Neural crest cell (in vitro differentiated cells): ENCODE measurements at regions not wholly inside any gene's neighbourhood (a gene's known extent, or its start where the extent isn't known, plus 50 kb on each side); places are given as distances from the start of the nearest gene placed in this dataset.

Experiments
- DNase-seq: peaks from one replicate; pipeline ENCODE4 v3.0.0; 2021; ENCODE audit warnings: low read depth, mixed read lengths, low spot score
- H3K27ac Mint-ChIP-seq: one replicate; pipeline ENCODE4 v1.8.0; 2021; ENCODE audit warnings: mild to moderate bottlenecking, mixed read lengths; ENCODE audit not compliant: unreplicated experiment
- H3K27me3 Mint-ChIP-seq: 2 replicates; pipeline ENCODE4 v1.8.0; 2021; ENCODE audit warnings: low read depth, mild to moderate bottlenecking, mixed read lengths
- H3K36me3 Mint-ChIP-seq: 2 replicates; pipeline ENCODE4 v1.8.0; 2021; ENCODE audit warnings: low read depth, mild to moderate bottlenecking, mixed read lengths
- H3K4me1 Mint-ChIP-seq: 2 replicates; pipeline ENCODE4 v1.8.0; 2021; ENCODE audit warnings: mixed read lengths
- H3K4me3 Mint-ChIP-seq: one replicate; pipeline ENCODE4 v1.8.0; 2021; ENCODE audit warnings: mild to moderate bottlenecking, mixed read lengths
- H3K9me3 Mint-ChIP-seq: 2 replicates; pipeline ENCODE4 v1.8.0; 2021; ENCODE audit warnings: mixed read lengths
- CTCF ChIP-seq: fragments of 200-600 bp; sonication (generic); conservative IDR thresholded peaks from 2 replicates; pipeline ENCODE4 v1.5.0; 2021; ENCODE audit warnings: antibody characterized with exemption, mild to moderate bottlenecking

GRCh38 chr3:104856741-104857140 is 510.0 kb upstream of the ALCAM start:
- H3K9me3 Mint-ChIP-seq = peaks cover 2% of the 10 kb centered on the region
- H3K4me3 Mint-ChIP-seq = no peak overlapping the region
- no peaks in the 10 kb centered on the region for H3K36me3 Mint-ChIP-seq
- H3K4me1 Mint-ChIP-seq = no peaks in the 10 kb centered on the region
- DNase-seq = no peak
- TF ChIP-seq CTCF = no peak
- H3K27ac Mint-ChIP-seq = no peak overlapping the region
- H3K27me3 Mint-ChIP-seq = no peaks in the 10 kb centered on the region

GRCh38 chr3:104868291-104868690 is 498.4 kb upstream of the ALCAM start:
- TF ChIP-seq CTCF = no peak
- H3K36me3 Mint-ChIP-seq = no peaks in the 10 kb centered on the region
- no peaks in the 10 kb centered on the region for H3K27me3 Mint-ChIP-seq
- no peaks in the 10 kb centered on the region for H3K4me1 Mint-ChIP-seq
- no peak overlapping the region for H3K27ac Mint-ChIP-seq
- DNase-seq = no peak
- H3K9me3 Mint-ChIP-seq = no peaks in the 10 kb centered on the region
- H3K4me3 Mint-ChIP-seq = no peak overlapping the region

GRCh38 chr3:104870276-104870675 is 496.4 kb upstream of the ALCAM start:
- H3K4me1 Mint-ChIP-seq = no peaks in the 10 kb centered on the region
- no peak overlapping the region for H3K4me3 Mint-ChIP-seq
- H3K27ac Mint-ChIP-seq = no peak overlapping the region
- H3K36me3 Mint-ChIP-seq = no peaks in the 10 kb centered on the region
- no peak for TF ChIP-seq CTCF
- no peaks in the 10 kb centered on the region for H3K9me3 Mint-ChIP-seq
- no peak for DNase-seq
- no peaks in the 10 kb centered on the region for H3K27me3 Mint-ChIP-seq

- Mint-ChIP-seq H3K4me1 (no peaks in the 10 kb centered on the region), H3K9me3 (no peaks in the 10 kb centered on the region)
Measured at GRCh38 chr3:104873331-104873730, 493.4 kb upstream of the ALCAM start.

GRCh38 chr3:104878395-104878794 is 488.3 kb upstream of the ALCAM start:
- H3K27ac Mint-ChIP-seq = no peak overlapping the region
- no peaks in the 10 kb centered on the region for H3K9me3 Mint-ChIP-seq
- TF ChIP-seq CTCF = no peak
- H3K4me3 Mint-ChIP-seq = no peak overlapping the region
- no peaks in the 10 kb centered on the region for H3K36me3 Mint-ChIP-seq
- no peaks in the 10 kb centered on the region for H3K4me1 Mint-ChIP-seq
- no peak for DNase-seq
- H3K27me3 Mint-ChIP-seq = no peaks in the 10 kb centered on the region

More at GRCh38 chr3:104873331-104873730, 493.4 kb upstream of the ALCAM start:
- no peak for DNase-seq
- Mint-ChIP-seq H3K4me3 (no peak overlapping the region), H3K27ac (no peak overlapping the region), H3K36me3 (no peaks in the 10 kb centered on the region), H3K27me3 (no peaks in the 10 kb centered on the region)
- no peak for TF ChIP-seq CTCF

GRCh38 chr3:104879919-104880318 is 486.8 kb upstream of the ALCAM start:
- no peaks in the 10 kb centered on the region for H3K36me3 Mint-ChIP-seq
- H3K4me3 Mint-ChIP-seq = no peak overlapping the region
- H3K9me3 Mint-ChIP-seq = no peaks in the 10 kb centered on the region
- no peaks in the 10 kb centered on the region for H3K27me3 Mint-ChIP-seq
- TF ChIP-seq CTCF = no peak
- no peak overlapping the region for H3K27ac Mint-ChIP-seq
- H3K4me1 Mint-ChIP-seq = no peaks in the 10 kb centered on the region
- no peak for DNase-seq
